SIG-M5 treated with dmso at 0.1 percent for 504 hours (cell line): ENCODE measurements at regions not wholly inside any gene's neighbourhood (a gene's known extent, or its start where the extent isn't known, plus 50 kb on each side); places are given as distances from the start of the nearest gene placed in this dataset.

Experiments used
- DNase-seq: peaks from one replicate; lab custom pipeline; 2025; ENCODE audit not compliant: unreplicated experiment; lab: John Stamatoyannopoulos, UW

GRCh38 chr4:24476282-24476681 lies 108.1 kb downstream of the DHX15 start:
- DNase-seq, result peak; percentile 12

GRCh38 chr4:24475756-24476155 lies 108.6 kb downstream of the DHX15 start:
- no peak for DNase-seq

DNA sequence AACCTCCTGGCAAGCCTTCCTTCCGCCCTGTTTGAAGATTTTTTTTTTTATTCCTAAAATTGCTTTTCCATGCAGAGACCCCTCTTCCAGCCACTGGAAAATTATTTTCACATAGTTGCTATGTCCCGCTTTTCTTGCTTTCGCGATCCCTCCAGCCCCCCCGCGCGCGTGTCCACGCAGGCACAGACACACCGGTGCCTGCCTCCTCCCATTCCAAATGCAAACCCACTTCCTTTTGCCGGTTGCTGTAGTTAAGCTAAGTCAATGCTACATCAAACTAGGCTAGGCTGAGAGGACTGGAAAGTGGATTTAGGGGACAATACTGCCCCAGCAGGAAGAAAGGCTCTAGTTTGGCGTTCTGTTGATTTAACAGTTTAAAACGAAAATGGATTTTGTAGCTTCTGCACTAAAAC lies 111.0 kb downstream of the DHX15 start:
- DNase-seq, result peak; percentile 48

GRCh38 chr4:24472514-24473308 lies 111.6 kb downstream of the DHX15 start:
- peak; percentile 33 for DNase-seq

- DNase-seq, result no peak
Observed at GRCh38 chr4:24472161-24472510, 112.2 kb downstream of the DHX15 start.

- no peak for DNase-seq
Observed at GRCh38 chr4:24471486-24472160, 112.7 kb downstream of the DHX15 start.

DNA sequence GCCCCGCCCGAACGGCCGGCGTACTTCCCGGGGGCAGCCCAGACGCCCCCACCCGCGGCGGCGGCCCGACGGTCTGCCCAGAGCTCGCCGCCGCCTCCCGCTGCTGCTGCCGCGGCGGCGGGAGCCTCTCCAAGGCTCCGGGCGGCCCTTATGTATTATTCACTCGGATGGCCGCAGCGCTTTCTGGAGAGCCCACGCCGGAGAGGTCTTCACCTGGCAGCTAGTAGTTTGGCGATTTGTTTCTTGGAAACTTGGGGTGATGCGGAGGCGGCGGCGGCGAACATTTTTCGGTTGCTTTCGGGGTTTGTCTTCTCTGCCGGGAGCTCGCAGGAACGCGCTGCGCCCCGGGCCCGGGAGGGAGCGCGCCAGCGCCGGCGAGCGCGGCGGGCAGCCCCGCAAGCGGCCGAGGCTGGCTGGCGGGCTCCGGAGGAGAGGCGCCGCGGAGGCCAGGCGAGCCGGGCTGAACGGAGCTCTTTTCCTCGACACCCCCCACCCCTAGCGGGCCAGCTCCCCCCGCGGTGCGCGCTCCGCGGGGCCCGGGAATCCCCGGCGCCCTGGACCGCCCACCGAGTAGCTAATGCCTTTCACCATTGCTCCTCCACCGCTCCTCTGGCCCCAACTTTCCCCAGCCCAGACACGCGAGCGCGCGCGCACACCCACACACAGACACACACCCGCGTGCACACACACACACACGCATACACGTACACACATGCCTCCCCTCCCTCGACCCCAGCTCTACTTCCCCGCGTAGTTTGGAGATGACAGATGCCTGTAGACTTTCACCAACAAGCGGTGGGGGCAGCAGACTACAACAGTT lies 113.5 kb downstream of the DHX15 start:
- peak; percentile 16 for DNase-seq

DNA sequence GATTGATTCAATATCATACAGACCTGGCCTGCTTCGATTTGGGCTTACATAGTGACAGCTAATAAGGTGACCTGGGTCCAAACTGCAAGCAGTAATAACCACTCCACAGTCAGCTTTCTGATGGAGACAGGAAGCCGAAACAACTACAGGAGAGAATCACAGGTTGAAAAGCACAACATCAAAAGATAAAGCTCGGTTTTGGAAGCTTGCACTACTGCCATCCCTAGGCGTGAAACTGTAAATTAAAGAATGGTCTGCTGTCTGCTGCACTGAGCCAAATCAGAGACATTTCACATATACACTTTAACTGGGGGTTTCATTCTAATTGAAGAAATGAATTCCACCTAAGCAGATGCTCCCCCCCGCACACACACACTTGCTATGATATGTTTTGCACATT lies 116.3 kb downstream of the DHX15 start:
- DNase-seq, result no peak

- no peak for DNase-seq
Observed at GRCh38 chr4:24464566-24464965, 119.8 kb downstream of the DHX15 start.

- no peak for DNase-seq
Observed at GRCh38 chr4:24456431-24456830, 127.9 kb downstream of the DHX15 start.

DNA sequence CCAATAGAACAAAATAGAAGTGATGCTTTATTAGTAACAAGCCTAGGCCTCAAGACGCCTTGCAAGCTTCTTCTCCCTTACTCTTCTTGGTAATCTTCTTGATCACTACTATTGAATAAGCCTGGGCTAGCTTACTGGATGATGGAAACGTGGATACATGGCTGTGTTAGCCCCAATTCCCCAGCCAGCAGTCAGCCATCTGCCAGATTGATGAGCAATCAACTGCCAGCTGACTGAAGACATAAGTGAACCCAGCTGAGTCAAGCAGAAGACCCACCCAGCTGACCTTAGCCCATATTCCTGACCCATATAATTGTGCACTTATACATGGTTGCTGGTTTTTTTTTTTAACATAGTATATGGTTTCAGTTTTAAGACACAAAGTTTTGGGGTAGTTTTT lies 130.4 kb downstream of the DHX15 start:
- DNase-seq, result no peak

DNA sequence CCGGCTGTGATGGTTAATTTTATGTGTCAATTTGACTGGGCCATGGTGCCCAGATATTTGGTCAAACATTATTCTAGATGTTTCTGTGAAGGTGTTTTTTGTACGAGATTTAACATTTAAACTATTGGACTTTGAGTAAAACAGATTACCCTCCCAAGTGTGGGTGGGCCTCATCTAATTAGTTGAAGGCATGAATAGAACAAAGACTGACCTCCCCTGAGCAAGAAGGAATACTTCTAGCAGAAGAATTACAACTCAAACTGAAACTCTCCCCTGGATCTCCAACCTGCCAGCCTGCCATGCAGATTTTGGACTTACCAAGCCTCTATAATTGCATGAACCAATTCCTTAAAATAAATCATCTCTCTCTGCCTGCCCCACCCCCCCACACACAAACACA lies 132.5 kb downstream of the DHX15 start:
- DNase-seq, result no peak

- no peak for DNase-seq
Observed at GRCh38 chr4:24443200-24443599, 141.2 kb downstream of the DHX15 start.

- no peak for DNase-seq
Observed at GRCh38 chr4:24440765-24441164, 143.6 kb downstream of the DHX15 start.

- DNase-seq, result no peak
Observed at GRCh38 chr4:24434241-24434640, 150.1 kb downstream of the DHX15 start.

- DNase-seq, result no peak
Observed at GRCh38 chr4:24433515-24434214, 150.7 kb downstream of the DHX15 start.

GRCh38 chr4:24428850-24429249 lies 155.5 kb downstream of the DHX15 start:
- no peak for DNase-seq

- DNase-seq, result no peak
Observed at GRCh38 chr4:24426557-24426956, 157.8 kb downstream of the DHX15 start.

- DNase-seq, result no peak
Observed at GRCh38 chr4:24425863-24426262, 158.5 kb downstream of the DHX15 start.

DNA sequence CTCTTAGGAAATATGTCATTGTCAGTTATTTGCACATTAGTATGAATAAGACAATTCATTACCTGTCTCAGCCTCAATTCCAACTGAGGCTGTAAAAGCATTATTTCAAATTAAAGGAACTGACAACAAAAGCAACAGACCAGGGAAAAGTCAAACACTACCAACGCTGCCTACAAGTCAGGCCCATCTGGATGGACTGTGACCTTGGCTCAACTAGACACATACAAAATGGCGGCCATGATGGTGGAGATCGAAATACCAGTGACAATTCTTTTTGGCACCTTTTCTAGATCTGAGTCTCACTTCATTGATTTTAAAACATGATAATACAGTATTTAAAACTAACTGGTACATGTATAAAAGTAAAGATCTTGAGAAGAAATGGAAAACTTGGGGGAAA lies 160.7 kb downstream of the DHX15 start:
- DNase-seq, result no peak

- no peak for DNase-seq
Observed at GRCh38 chr4:24422644-24423043, 161.7 kb downstream of the DHX15 start.
